H1 (cell line): ENCODE measurements at regions not wholly inside any gene's neighbourhood (a gene's known extent, or its start where the extent isn't known, plus 50 kb on each side); places are given as distances from the start of the nearest gene placed in this dataset.

Source experiments
- CTCF ChIA-PET: fragments of 300-600 bp; sonication (Branson Sonifier 250); formaldehyde crosslinking; loops from one replicate; lab custom pipeline; 2021; ENCODE audit not compliant: partially characterized antibody; lab: Charles Lee
- POLR2A ChIA-PET: fragments of 300-600 bp; sonication (Branson Sonifier 250); formaldehyde crosslinking; loops from one replicate; lab custom pipeline; 2021; ENCODE audit warnings: inconsistent platforms; ENCODE audit not compliant: partially characterized antibody; lab: Charles Lee
- DNase-seq, 2 experiments: peaks; one replicate each; pipeline versions ENCODE4 v3.0.0 to v3.0.0-alpha.2; 2010 to 2022; ENCODE audit warnings: low spot score in 2 of 2, low read depth in 1 of 2, mixed read lengths in 1 of 2
- FAIRE-seq: peaks from 2 replicates; lab custom pipeline; 2011; peaks lifted over from hg19 to GRCh38; lab: Jason Lieb, UNC
- H2AFZ ChIP-seq: 2 replicates; pipeline ENCODE4 v1.8.1; 2012; ENCODE audit warnings: low read length, inconsistent platforms
- H2AK5ac ChIP-seq: 2 replicates; pipeline ENCODE4 v1.6.1; 2013; ENCODE audit warnings: low read depth, low read length
- H2BK120ac ChIP-seq: replicated peaks from 2 replicates; pipeline ENCODE3; 2013; ENCODE audit warnings: low read depth, low read length, inconsistent platforms
- H2BK12ac ChIP-seq: 2 replicates; pipeline ENCODE4 v1.6.1; 2013; ENCODE audit warnings: low read depth, low read length
- H2BK15ac ChIP-seq: 2 replicates; pipeline ENCODE4 v1.6.1; 2013; ENCODE audit warnings: low read length
- H2BK20ac ChIP-seq: 2 replicates; pipeline ENCODE4 v1.6.1; 2013; ENCODE audit warnings: low read length
- H2BK5ac ChIP-seq: 2 replicates; pipeline ENCODE4 v1.6.1; 2013; ENCODE audit warnings: low read depth, low read length
- H3K14ac ChIP-seq: 2 replicates; pipeline ENCODE4 v1.6.1; 2013; ENCODE audit warnings: inconsistent platforms; ENCODE audit not compliant: insufficient read length
- H3K18ac ChIP-seq: 2 replicates; pipeline ENCODE4 v1.6.1; 2013; ENCODE audit warnings: low read length; ENCODE audit errors: extremely low read depth
- H3K23ac ChIP-seq: 2 replicates; pipeline ENCODE4 v1.6.1; 2013; ENCODE audit warnings: inconsistent platforms; ENCODE audit not compliant: insufficient read length
- H3K23me2 ChIP-seq: 2 replicates; pipeline ENCODE4 v1.6.1; 2013; ENCODE audit warnings: low read depth, low read length
- H3K27ac ChIP-seq: 2 replicates; pipeline ENCODE4 v1.6.1; 2011; ENCODE audit warnings: low read depth, low read length, inconsistent platforms
- H3K27me3 ChIP-seq, 4 experiments: replicated peaks in 1 of 4; 1 replicate in 1 of 4; 2 replicates in 3 of 4; pipeline versions ENCODE4 v1.6.1 to v1.8.1; 2011 to 2013; ENCODE audit warnings: low read length in 3 of 4, mild to moderate bottlenecking in 3 of 4, inconsistent platforms in 2 of 4, mixed read lengths in 2 of 4, moderate library complexity in 1 of 4; ENCODE audit not compliant: control insufficient read depth in 3 of 4, insufficient read depth in 3 of 4; ENCODE audit errors: extremely low read depth in 1 of 4
- H3K36me3 ChIP-seq, 4 experiments: 2 replicates each; pipeline versions ENCODE4 v1.6.1 to v1.8.1; 2011 to 2013; ENCODE audit warnings: mild to moderate bottlenecking in 4 of 4, low read length in 3 of 4, moderate library complexity in 2 of 4, control low read depth in 1 of 4, inconsistent platforms in 1 of 4; ENCODE audit not compliant: insufficient read depth in 4 of 4, control insufficient read depth in 2 of 4
- H3K4ac ChIP-seq: replicated peaks from 2 replicates; pipeline ENCODE3; 2013; ENCODE audit warnings: low read length, low read depth, mixed read lengths, inconsistent platforms; ENCODE audit not compliant: insufficient read length
- H3K4me1 ChIP-seq, 4 experiments: replicated peaks in 1 of 4; 1 replicate in 1 of 4; 2 replicates in 3 of 4; pipeline versions ENCODE4 v1.6.1 to v1.8.1; 2011 to 2013; ENCODE audit warnings: low read length in 3 of 4, inconsistent platforms in 2 of 4, mixed read lengths in 1 of 4; ENCODE audit not compliant: insufficient read depth in 4 of 4, control insufficient read depth in 3 of 4
- H3K4me2 ChIP-seq, 2 experiments: 2 replicates each; pipeline versions ENCODE4 v1.6.1 to v1.8.1; 2011 to 2013; ENCODE audit warnings: low read depth in 2 of 2, low read length in 2 of 2, control low read depth in 1 of 2, inconsistent platforms in 1 of 2, mild to moderate bottlenecking in 1 of 2; ENCODE audit not compliant: insufficient read depth in 1 of 2
- H3K4me3 ChIP-seq, 4 experiments: fragments of 200-600, 300-600 bp in 1 of 4; sonication (generic), shearing (Covaris generic), sonication (Bioruptor Twin) in 1 of 4; 2 replicates each; pipeline versions ENCODE4 v1.5.1 to v1.8.1; 2011 to 2016; ENCODE audit warnings: low read length in 4 of 4, low read depth in 3 of 4, control low read depth in 2 of 4, inconsistent platforms in 2 of 4, mild to moderate bottlenecking in 2 of 4, mixed read lengths in 1 of 4, moderate library complexity in 1 of 4; ENCODE audit not compliant: insufficient read depth in 2 of 4; ENCODE audit errors: extremely low read depth in 1 of 4
- H3K56ac ChIP-seq: replicated peaks from 2 replicates; pipeline ENCODE3; 2013; ENCODE audit warnings: low read depth, mild to moderate bottlenecking, mixed read lengths, low read length, inconsistent platforms; ENCODE audit not compliant: insufficient read length
- H3K79me1 ChIP-seq: 2 replicates; pipeline ENCODE4 v1.6.1; 2013; ENCODE audit warnings: low read depth, low read length, control low read depth
- H3K79me2 ChIP-seq, 2 experiments: 2 replicates each; pipeline versions ENCODE4 v1.6.1 to v1.8.1; 2012 to 2013; ENCODE audit warnings: low read length in 2 of 2, mild to moderate bottlenecking in 2 of 2, inconsistent platforms in 1 of 2; ENCODE audit not compliant: insufficient read depth in 2 of 2, control insufficient read depth in 1 of 2
- H3K9ac ChIP-seq, 4 experiments: replicated peaks in 1 of 4; 1 replicate in 1 of 4; 2 replicates in 3 of 4; pipeline versions ENCODE4 v1.6.1 to v1.8.1; 2011 to 2013; ENCODE audit warnings: low read depth in 3 of 4, low read length in 3 of 4, control low read depth in 2 of 4, mild to moderate bottlenecking in 2 of 4, moderate library complexity in 2 of 4, inconsistent platforms in 1 of 4; ENCODE audit errors: extremely low read depth in 1 of 4
- H3K9me3 ChIP-seq, 2 experiments: 2 replicates each; pipeline versions ENCODE4 v1.6.1 to v1.8.1; 2012 to 2013; ENCODE audit warnings: mild to moderate bottlenecking in 2 of 2, moderate library complexity in 2 of 2, control low read depth in 1 of 2, inconsistent platforms in 1 of 2, low read depth in 1 of 2, low read length in 1 of 2, mixed read lengths in 1 of 2; ENCODE audit not compliant: insufficient read depth in 2 of 2
- H4K20me1 ChIP-seq, 2 experiments: replicated peaks in 1 of 2; 2 replicates each; pipeline versions ENCODE3 to v1.8.1; 2011 to 2013; ENCODE audit warnings: inconsistent platforms in 2 of 2, low read length in 2 of 2, mild to moderate bottlenecking in 1 of 2; ENCODE audit not compliant: insufficient read depth in 2 of 2, control insufficient read depth in 1 of 2
- H4K5ac ChIP-seq: 2 replicates; pipeline ENCODE4 v1.6.1; 2013; ENCODE audit warnings: low read length, low read depth, mixed read lengths, inconsistent platforms; ENCODE audit not compliant: insufficient read length
- H4K8ac ChIP-seq: 2 replicates; pipeline ENCODE4 v1.8.0; 2013; ENCODE audit warnings: mild to moderate bottlenecking, moderate library complexity, low read length, inconsistent platforms; ENCODE audit not compliant: insufficient read depth; ENCODE audit errors: extremely low read depth
- H4K91ac ChIP-seq: replicated peaks from 2 replicates; pipeline ENCODE3; 2013; ENCODE audit warnings: low read length, mixed read lengths, inconsistent platforms; ENCODE audit not compliant: insufficient read length
- BCL11A ChIP-seq, 2 experiments: IDR thresholded peaks; one replicate each; pipeline ENCODE4 v1.6.1; 2011; ENCODE audit warnings: low read depth in 2 of 2, low read length in 2 of 2, mild to moderate bottlenecking in 2 of 2
- CTCF ChIP-seq, 3 experiments: IDR thresholded peaks; 1 replicate in 2 of 3; 2 replicates in 1 of 3; pipeline versions ENCODE4 v1.5.1 to v1.6.1; 2011; ENCODE audit warnings: low read length in 3 of 3, mild to moderate bottlenecking in 3 of 3, inconsistent platforms in 2 of 3, low read depth in 1 of 3, moderate library complexity in 1 of 3; ENCODE audit not compliant: insufficient read depth in 1 of 3; ENCODE audit errors: control extremely low read depth in 1 of 3
- KDM1A ChIP-seq: fragments of 200-600, 300-600 bp; sonication (generic); IDR thresholded peaks from 2 replicates; pipeline ENCODE4 v1.7.1; 2016; ENCODE audit warnings: mild to moderate bottlenecking, low read length, borderline replicate concordance
- RAD21 ChIP-seq, 2 experiments: IDR thresholded peaks in 1 of 2; conservative IDR thresholded peaks in 1 of 2; 2 replicates each; pipeline ENCODE4 v1.6.1; 2011; ENCODE audit warnings: low read depth in 2 of 2, low read length in 2 of 2, improper control_type of control experiment in 1 of 2, inconsistent platforms in 1 of 2, mild to moderate bottlenecking in 1 of 2, moderate library complexity in 1 of 2
- SP2 ChIP-seq: IDR thresholded peaks from 2 replicates; pipeline ENCODE4 v1.6.1; 2012; ENCODE audit warnings: mild to moderate bottlenecking, low read length, inconsistent platforms
- SP4 ChIP-seq: IDR thresholded peaks from 2 replicates; pipeline ENCODE4 v1.6.1; 2012; ENCODE audit warnings: low read length, inconsistent platforms
- SRF ChIP-seq: IDR thresholded peaks from 2 replicates; pipeline ENCODE4 v1.6.1; 2011; ENCODE audit warnings: mild to moderate bottlenecking, low read depth, low read length, moderate library complexity
- SUZ12 ChIP-seq: fragments of 200-600 bp; sonication (generic); IDR thresholded peaks from 2 replicates; pipeline ENCODE4 v1.6.1; 2012; ENCODE audit warnings: mild to moderate bottlenecking, inconsistent platforms, low read length, moderate library complexity, mixed read lengths
- TAF7 ChIP-seq: optimal IDR thresholded peaks from 2 replicates; pipeline ENCODE3; 2011; ENCODE audit warnings: low read depth, mild to moderate bottlenecking, inconsistent platforms, low read length, moderate library complexity, borderline replicate concordance
- TCF12 ChIP-seq: IDR thresholded peaks from 2 replicates; pipeline ENCODE4 v1.6.1; 2011; ENCODE audit warnings: low read depth, mild to moderate bottlenecking, low read length
- WGBS, 2 experiments: shearing (Covaris generic) in 1 of 2; methylation state at CpG; one replicate each; pipeline versions ENCODE4 v1.1.6 to v1.1.7; 2013 to 2015; ENCODE audit warnings: low lambda C conversion rate in 2 of 2, mixed read lengths in 2 of 2, inconsistent platforms in 1 of 2, low coverage in 1 of 2, missing lambda C conversion rate in 1 of 2; ENCODE audit not compliant: insufficient replicate concordance in 2 of 2, insufficient coverage in 1 of 2, insufficient read length in 1 of 2; ENCODE audit errors: extremely low coverage in 1 of 2, missing lambda C conversion rate in 1 of 2; 5-methylcytosine and 5-hydroxymethylcytosine counted together
- TF ChIP-seq, protein P1 (sequence below): IDR thresholded peaks from 2 replicates; pipeline ENCODE4 v1.6.1; 2011; ENCODE audit warnings: low read length, improper control_type of control experiment

- no peak overlapping the region for H2BK20ac ChIP-seq
- no peak overlapping the region for H3K23ac ChIP-seq
- ChIA-PET CTCF (no interaction called here), POLR2A (no interaction called here)
- H3K56ac ChIP-seq = no peak overlapping the region
- no peak overlapping the region for H4K91ac ChIP-seq
- H4K8ac ChIP-seq = no peak overlapping the region
- no peaks in the 10 kb centered on the region for H3K4me1 ChIP-seq
- H3K27me3 ChIP-seq = no peaks in the 10 kb centered on the region
- no peak for DNase-seq
- no peak overlapping the region for H2BK15ac ChIP-seq
- no peak overlapping the region for H3K9ac ChIP-seq
- H4K20me1 ChIP-seq = no peaks in the 10 kb centered on the region
- no peaks in the 10 kb centered on the region for H3K23me2 ChIP-seq
- H3K9me3 ChIP-seq = peaks cover 4 to 8% of the 10 kb centered on the region in 2 experiments; a peak in 2 of 4 replicates
- no peak overlapping the region for H4K5ac ChIP-seq
- H3K79me2 ChIP-seq = no peaks in the 10 kb centered on the region
- no peak overlapping the region for H3K4ac ChIP-seq
- 100% methylated on average over 1 of the region's 1 CpG; no CpG with 5 or more reads in 1 of the 2 experiments for WGBS, 2 experiments
- no peaks in the 10 kb centered on the region for H3K79me1 ChIP-seq
- no peak overlapping the region for H3K4me3 ChIP-seq
- no peak overlapping the region for H2BK5ac ChIP-seq
- H2BK120ac ChIP-seq = no peak overlapping the region
- H2AFZ ChIP-seq = no peak overlapping the region
- H2BK12ac ChIP-seq = no peak overlapping the region
- no peak for FAIRE-seq
- H2AK5ac ChIP-seq = no peak overlapping the region
- TF ChIP-seq CTCF (IDR thresholded peaks at IDR 0.05; ENCODE audit: control extremely low read depth in 1 of 3, insufficient read depth in 1 of 3, low read depth in 1 of 3, low read length in 3 of 3) (no peak), TCF12 (no peak), KDM1A (no peak), BCL11A (IDR thresholded peaks at IDR 0.05; ENCODE audit: low read depth in 2 of 2, low read length in 2 of 2) (no peak), SP2 (no peak), SP4 (no peak), TAF7 (no peak), SRF (no peak), RAD21 (IDR thresholded peaks at IDR 0.05 in 1 of 2, conservative IDR thresholded peaks at IDR 0.05 in 1 of 2; ENCODE audit: low read depth in 2 of 2, low read length in 2 of 2) (no peak), SUZ12 (no peak)
- TF ChIP-seq, protein P1, sequence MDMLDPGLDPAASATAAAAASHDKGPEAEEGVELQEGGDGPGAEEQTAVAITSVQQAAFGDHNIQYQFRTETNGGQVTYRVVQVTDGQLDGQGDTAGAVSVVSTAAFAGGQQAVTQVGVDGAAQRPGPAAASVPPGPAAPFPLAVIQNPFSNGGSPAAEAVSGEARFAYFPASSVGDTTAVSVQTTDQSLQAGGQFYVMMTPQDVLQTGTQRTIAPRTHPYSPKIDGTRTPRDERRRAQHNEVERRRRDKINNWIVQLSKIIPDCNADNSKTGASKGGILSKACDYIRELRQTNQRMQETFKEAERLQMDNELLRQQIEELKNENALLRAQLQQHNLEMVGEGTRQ = no peak
- TF ChIP-seq, all 59 proteins: peak for 0
- H3K4me2 ChIP-seq = no peak overlapping the region
- no peak overlapping the region for H3K14ac ChIP-seq
- no peaks in the 10 kb centered on the region for H3K36me3 ChIP-seq
- H3K18ac ChIP-seq = no peak overlapping the region
- H3K27ac ChIP-seq = no peak overlapping the region
Observed at GRCh38 chrX:20542072-20542471, 275.4 kb upstream of the RPS6KA3 start.
